Psoas muscle (tissue), 7 donors: ENCODE measurements at regions not wholly inside any gene's neighbourhood (a gene's known extent, or its start where the extent isn't known, plus 50 kb on each side); places are given as distances from the start of the nearest gene placed in this dataset.

Experiments
- ATAC-seq, 4 donors: fragments of 200-7000 bp; cut with Tn5 transposase; one replicate each; pipeline ENCODE4 v1.9.1; 2020; ENCODE audit warnings: moderate library complexity in 3 of 4, mild to moderate bottlenecking in 2 of 4
- DNase-seq, 2 donors: peaks; one replicate each; pipeline ENCODE4 v3.0.0-alpha.2; 2020
- H3K27ac ChIP-seq: fragments of 200-600 bp; one replicate; pipeline ENCODE4 v1.8.0; 2022
- H3K27me3 ChIP-seq, 3 donors: fragments of 200-600 bp in 1 of 3; one replicate each; pipeline versions ENCODE4 v1.6.1 to v1.8.0; 2013 to 2022; ENCODE audit warnings: low read length in 2 of 3, mild to moderate bottlenecking in 2 of 3, moderate library complexity in 1 of 3; ENCODE audit not compliant: insufficient read depth in 3 of 3
- H3K36me3 ChIP-seq, 2 donors: fragments of 200-600 bp in 1 of 2; one replicate each; pipeline versions ENCODE4 v1.6.1 to v1.8.0; 2013 to 2022; ENCODE audit warnings: low read depth in 1 of 2, mild to moderate bottlenecking in 1 of 2, moderate library complexity in 1 of 2; ENCODE audit not compliant: insufficient read depth in 1 of 2
- H3K4me1 ChIP-seq: fragments of 200-600 bp; one replicate; pipeline ENCODE4 v1.8.0; 2022
- H3K4me3 ChIP-seq: fragments of 200-600 bp; one replicate; pipeline ENCODE4 v1.8.0; 2022; ENCODE audit warnings: mild to moderate bottlenecking
- H3K9me3 ChIP-seq: fragments of 200-600 bp; one replicate; pipeline ENCODE4 v1.8.0; 2022
- WGBS, 3 donors: extraction: QIAGEN DNeasy Blood & Tissue Kit; methylation state at CpG; one replicate each; pipeline versions ENCODE4 v1.1.6 to v1.1.7; 2013; 5-methylcytosine and 5-hydroxymethylcytosine counted together
- intact Hi-C, 2 donors: fragments of 100-400 bp; cut with DNase I; formaldehyde crosslinking; loops; one replicate each; pipeline versions ENCODE4 v1.11.0 to v1.14.2; 2022
- TF ChIP-seq, protein P1 (sequence below): fragments of 200-600 bp; IDR thresholded peaks from one replicate; pipeline ENCODE4 v1.8.0; 2022; ENCODE audit warnings: antibody characterized with exemption
- donor health status: healthy with polysubstance abuse.
- donor health status: DM: no; HTN: no; CAD: no; lungs with moderate emphysema.
- donor health status: Bipolar disorder and iron deficiency.
- donor health status: healthy.
- donor health status: DM: yes; HTN: yes; CAD: no.
- donor health status: DM: no; HTN: no; CAD: no.
- donor health status: DM: yes; HTN: yes; CAD: no.

DNA sequence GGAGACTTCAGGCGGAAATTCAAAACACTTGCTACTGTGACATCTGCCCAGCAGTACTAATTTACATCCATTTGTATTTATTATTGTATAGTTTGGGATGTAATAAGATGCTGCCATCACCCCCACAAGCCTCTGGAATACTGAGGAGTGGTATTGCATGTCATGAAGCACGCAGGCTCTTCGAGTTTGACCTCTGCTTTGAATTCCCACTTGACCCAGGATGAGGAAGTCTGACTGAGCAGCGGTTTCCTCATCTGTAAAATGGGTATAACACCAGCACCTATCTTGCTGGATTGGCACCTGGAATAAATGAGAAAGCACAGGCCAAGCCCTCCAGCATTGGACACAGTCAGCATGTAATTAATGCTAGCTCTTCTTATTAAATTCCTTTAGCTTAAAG, 116.0 kb upstream of the DIO3 start:
- Histone ChIP-seq H3K9me3 (no peaks in the 10 kb centered on the region), H3K4me3 (no peak overlapping the region), H3K36me3 (no peaks in the 10 kb centered on the region), H3K27ac (no peak overlapping the region), H3K27me3 (peaks cover 0 to 3% (median 0%) of the 10 kb centered on the region in 3 donors), H3K4me1 (no peaks in the 10 kb centered on the region)
- 72 to 78% (median 75%) methylated on average over 4 of the region's 4 CpGs for WGBS, 3 donors
- intact Hi-C loops, result no loop called here
- TF ChIP-seq, protein P1, sequence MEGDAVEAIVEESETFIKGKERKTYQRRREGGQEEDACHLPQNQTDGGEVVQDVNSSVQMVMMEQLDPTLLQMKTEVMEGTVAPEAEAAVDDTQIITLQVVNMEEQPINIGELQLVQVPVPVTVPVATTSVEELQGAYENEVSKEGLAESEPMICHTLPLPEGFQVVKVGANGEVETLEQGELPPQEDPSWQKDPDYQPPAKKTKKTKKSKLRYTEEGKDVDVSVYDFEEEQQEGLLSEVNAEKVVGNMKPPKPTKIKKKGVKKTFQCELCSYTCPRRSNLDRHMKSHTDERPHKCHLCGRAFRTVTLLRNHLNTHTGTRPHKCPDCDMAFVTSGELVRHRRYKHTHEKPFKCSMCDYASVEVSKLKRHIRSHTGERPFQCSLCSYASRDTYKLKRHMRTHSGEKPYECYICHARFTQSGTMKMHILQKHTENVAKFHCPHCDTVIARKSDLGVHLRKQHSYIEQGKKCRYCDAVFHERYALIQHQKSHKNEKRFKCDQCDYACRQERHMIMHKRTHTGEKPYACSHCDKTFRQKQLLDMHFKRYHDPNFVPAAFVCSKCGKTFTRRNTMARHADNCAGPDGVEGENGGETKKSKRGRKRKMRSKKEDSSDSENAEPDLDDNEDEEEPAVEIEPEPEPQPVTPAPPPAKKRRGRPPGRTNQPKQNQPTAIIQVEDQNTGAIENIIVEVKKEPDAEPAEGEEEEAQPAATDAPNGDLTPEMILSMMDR, result no peak
- DNase-seq (no peak), ATAC-seq (no peak)

DNA sequence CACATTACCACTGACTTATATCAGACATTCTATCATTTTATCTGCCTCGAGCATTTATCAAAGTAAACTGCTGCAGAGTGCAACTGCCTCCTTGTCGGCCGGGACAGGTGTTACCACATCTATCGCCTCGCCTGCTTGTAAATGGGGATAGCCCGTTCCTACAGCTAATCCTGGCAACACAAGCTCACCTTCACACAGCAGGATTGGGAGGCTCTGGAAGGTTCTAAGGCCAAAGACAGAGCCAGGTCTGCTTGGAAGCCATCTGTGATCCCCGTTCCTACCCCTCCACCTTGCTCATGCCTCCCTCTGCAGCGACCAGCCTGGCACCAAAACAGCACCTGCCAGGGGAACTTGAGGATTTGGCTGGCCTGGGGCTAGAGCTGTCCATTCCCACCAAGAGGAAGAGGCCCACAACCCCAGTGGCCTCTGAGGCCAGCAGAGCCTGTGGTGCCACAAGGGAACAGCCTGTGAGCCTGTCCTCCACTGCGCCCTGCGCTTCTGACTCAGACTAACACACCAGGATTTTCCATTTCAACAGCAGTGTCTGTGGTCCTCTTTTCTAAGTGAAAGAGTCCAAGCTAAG, 114.8 kb upstream of the DIO3 start:
- Histone ChIP-seq H3K4me3 (no peak overlapping the region), H3K36me3 (no peaks in the 10 kb centered on the region), H3K27me3 (peaks cover 0 to 3% (median 0%) of the 10 kb centered on the region in 3 donors), H3K9me3 (no peaks in the 10 kb centered on the region), H3K4me1 (no peaks in the 10 kb centered on the region), H3K27ac (no peak overlapping the region)
- TF ChIP-seq, protein P1, result no peak
- WGBS, 3 donors, result 84 to 94% (median 85%) methylated on average over 10 of the region's 10 CpGs
- DNase-seq (no peak), ATAC-seq (no peak)
- intact Hi-C loops, result no loop called here

DNA sequence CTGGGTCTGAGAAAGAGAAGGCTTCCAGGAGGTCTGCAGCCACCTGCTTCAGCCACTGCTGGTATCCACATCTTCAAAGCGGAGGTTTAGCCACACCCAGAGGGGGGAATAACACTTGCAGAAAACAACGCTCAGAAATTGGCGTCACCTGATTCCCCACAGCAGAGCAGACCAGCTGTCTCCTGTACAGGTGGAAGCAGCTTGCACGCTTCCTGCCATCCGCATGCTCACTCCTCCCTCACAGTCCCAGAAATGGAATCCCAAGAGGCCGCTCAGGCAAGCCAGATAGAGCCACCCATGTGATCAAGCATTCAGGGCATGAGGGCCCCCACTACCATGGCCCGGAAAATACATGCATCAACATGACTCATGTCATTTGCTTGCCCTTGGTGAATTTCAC, 112.2 kb upstream of the DIO3 start:
- H3K27ac ChIP-seq, result no peak overlapping the region
- H3K27me3 ChIP-seq, result peaks cover 0 to 10% (median 3%) of the 10 kb centered on the region in 3 donors
- no peaks in the 10 kb centered on the region for H3K4me1 ChIP-seq
- 59 to 63% (median 63%) methylated on average over 7 of the region's 7 CpGs for WGBS, 3 donors
- DNase-seq (no peak), ATAC-seq (no peak)
- intact Hi-C loops, result no loop called here
- H3K9me3 ChIP-seq, result no peaks in the 10 kb centered on the region
- no peaks in the 10 kb centered on the region for H3K36me3 ChIP-seq
- no peak overlapping the region for H3K4me3 ChIP-seq
- TF ChIP-seq, protein P1, result no peak

DNA sequence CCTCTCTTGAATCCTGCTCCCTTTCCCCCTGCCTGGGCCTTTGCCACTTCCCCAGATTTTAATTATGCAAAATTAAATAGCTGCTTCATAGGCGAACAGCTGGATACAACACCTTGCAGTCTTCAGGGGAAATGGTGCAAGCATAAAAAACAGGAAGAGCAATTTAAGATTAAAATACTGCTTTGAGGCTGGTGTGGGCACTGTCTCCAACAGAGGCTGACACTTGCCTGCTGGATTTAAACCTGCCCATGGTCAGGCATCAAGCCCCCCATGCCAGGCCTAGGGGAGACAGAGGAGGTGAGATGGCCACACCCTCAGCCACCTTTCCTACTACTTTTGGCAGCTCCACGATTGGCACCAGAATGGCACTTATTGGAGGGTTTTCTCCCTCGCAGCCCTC, 110.1 kb upstream of the DIO3 start:
- no peaks in the 10 kb centered on the region for H3K9me3 ChIP-seq
- ATAC-seq, result no peak
- no peaks in the 10 kb centered on the region for H3K4me1 ChIP-seq
- H3K4me3 ChIP-seq, result no peak overlapping the region
- intact Hi-C loops, result no loop called here
- TF ChIP-seq, protein P1, result no peak
- 85 to 90% (median 90%) methylated on average over 3 of the region's 3 CpGs for WGBS, 3 donors
- no peak overlapping the region for H3K27ac ChIP-seq
- no peaks in the 10 kb centered on the region for H3K36me3 ChIP-seq
- H3K27me3 ChIP-seq, result peaks cover 0 to 23% (median 3%) of the 10 kb centered on the region in 3 donors
- no peak for DNase-seq

DNA sequence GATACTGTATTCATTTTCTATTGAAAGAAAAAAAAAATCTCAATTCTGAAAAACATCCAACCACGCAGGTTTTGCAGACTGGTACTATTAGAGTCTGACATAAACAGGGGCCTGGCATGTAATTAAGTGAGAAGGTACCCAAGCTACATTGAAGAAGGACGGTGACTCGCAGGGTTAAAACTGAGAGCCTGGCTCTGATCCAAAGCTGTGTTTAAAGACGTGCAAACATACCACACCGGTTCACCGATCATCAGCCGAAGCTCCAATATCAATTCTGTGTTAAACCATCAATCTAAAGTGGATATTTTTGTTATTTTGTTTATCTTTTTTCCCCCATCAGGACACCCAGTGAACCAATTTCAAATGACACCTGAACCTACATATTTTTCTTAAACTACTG, 108.1 kb upstream of the DIO3 start:
- no peak for DNase-seq
- Histone ChIP-seq H3K27me3 (peaks cover 0 to 39% (median 2%) of the 10 kb centered on the region in 3 donors), H3K27ac (no peak overlapping the region), H3K4me3 (no peak overlapping the region), H3K9me3 (no peaks in the 10 kb centered on the region), H3K36me3 (no peaks in the 10 kb centered on the region), H3K4me1 (no peaks in the 10 kb centered on the region)
- WGBS, 3 donors, result 63 to 67% (median 67%) methylated on average over 7 of the region's 7 CpGs
- intact Hi-C loops, result no loop called here
- no peak for ATAC-seq
- TF ChIP-seq, protein P1, result no peak
